K562 (cell line): ENCODE measurements at regions not wholly inside any gene's neighbourhood (a gene's known extent, or its start where the extent isn't known, plus 50 kb on each side); places are given as distances from the start of the nearest gene placed in this dataset.

Source experiments
- ATAC-seq: fragments of 200-7000 bp; cut with Tn5 transposase; 3 replicates; pipeline ENCODE4 v1.9.1; 2020; ENCODE audit warnings: moderate library complexity
- BruUV-seq: library from RNA; stranded (reverse); fragments of 400-500 nt; replicated peaks from 2 replicates; lab custom pipeline; 2021; lab: Mats Ljungman, UMichigan
- CTCF ChIA-PET: fragments of 300-600 bp; formaldehyde crosslinking; extraction: SDS; loops from one replicate; lab custom pipeline; 2021; ENCODE audit warnings: low intra/inter-chr PET ratio; lab: Yijun Ruan, JAX
- POLR2A ChIA-PET: fragments of 300-600, 350-650 bp; sonication (Branson Sonifier 250); formaldehyde crosslinking; extraction: SDS; loops from one replicate; lab custom pipeline; 2021; ENCODE audit warnings: antibody characterized with exemption, inconsistent platforms; lab: Yijun Ruan, JAX
- DNase-seq, 4 experiments: peaks; one replicate each; pipeline versions ENCODE4 v3.0.0 to v3.0.0-alpha.2; 2011 to 2018; ENCODE audit warnings: low spot score in 3 of 4, mixed read lengths in 3 of 4; ENCODE audit errors: extremely low read depth in 1 of 4
- FAIRE-seq: peaks from 2 replicates; lab custom pipeline; 2011; peaks lifted over from hg19 to GRCh38; lab: Jason Lieb, UNC
- H2AFZ ChIP-seq: 2 replicates; pipeline ENCODE4 v1.6.0; 2011; ENCODE audit warnings: low read depth, low read length, control low read depth, inconsistent platforms
- H3K27ac ChIP-seq: fragments of 200-600 bp; 3 replicates; pipeline ENCODE4 v1.8.0; 2011; ENCODE audit warnings: low read depth, mild to moderate bottlenecking, control low read depth, inconsistent platforms, low read length, moderate library complexity, mixed read lengths; ENCODE audit errors: extremely low read depth
- H3K27me3 ChIP-seq, 2 experiments: fragments of 300-600 bp in 1 of 2; 2 replicates in 1 of 2; 3 replicates in 1 of 2; pipeline versions ENCODE4 v1.6.0 to v1.8.0; 2011; ENCODE audit warnings: inconsistent platforms in 2 of 2, low read length in 2 of 2, mild to moderate bottlenecking in 1 of 2, mixed read lengths in 1 of 2, moderate library complexity in 1 of 2; ENCODE audit not compliant: control insufficient read depth in 2 of 2, insufficient read depth in 2 of 2
- H3K36me3 ChIP-seq: fragments of 300-600 bp; 3 replicates; pipeline ENCODE4 v1.8.0; 2011; ENCODE audit warnings: mild to moderate bottlenecking, low read length, inconsistent platforms; ENCODE audit not compliant: control insufficient read depth, insufficient read depth
- H3K4me1 ChIP-seq, 2 experiments: fragments of 200-600 bp in 1 of 2; replicated peaks in 1 of 2; 2 replicates in 1 of 2; 3 replicates in 1 of 2; pipeline versions ENCODE4 v1.5.1 to v1.8.0; 2011; ENCODE audit warnings: inconsistent platforms in 2 of 2, low read length in 2 of 2, mild to moderate bottlenecking in 1 of 2, mixed read lengths in 1 of 2, moderate library complexity in 1 of 2; ENCODE audit not compliant: control insufficient read depth in 2 of 2, insufficient read depth in 2 of 2
- H3K4me2 ChIP-seq: 2 replicates; pipeline ENCODE4 v1.6.1; 2011; ENCODE audit warnings: low read length, control low read depth, inconsistent platforms, mixed read lengths; ENCODE audit not compliant: insufficient read depth
- H3K4me3 ChIP-seq: fragments of 200-600 bp; sonication (generic), shearing (Covaris generic); 2 replicates; pipeline ENCODE4 v1.5.1; 2016; ENCODE audit warnings: control low read depth, inconsistent platforms
- H3K79me2 ChIP-seq: fragments of 200-600 bp; 3 replicates; pipeline ENCODE4 v1.8.0; 2011; ENCODE audit warnings: low read length, inconsistent platforms; ENCODE audit not compliant: control insufficient read depth, insufficient read depth
- H3K9ac ChIP-seq, 2 experiments: 2 replicates each; pipeline versions ENCODE4 v1.6.0 to v1.6.1; 2011; ENCODE audit warnings: low read depth in 2 of 2, low read length in 2 of 2, control low read depth in 1 of 2, inconsistent platforms in 1 of 2, mild to moderate bottlenecking in 1 of 2, mixed read lengths in 1 of 2; ENCODE audit not compliant: insufficient read depth in 1 of 2
- H3K9me1 ChIP-seq: one replicate; pipeline ENCODE4 v1.6.0; 2011; ENCODE audit warnings: inconsistent platforms, mild to moderate bottlenecking, low read length, moderate library complexity; ENCODE audit not compliant: control insufficient read depth, insufficient read depth
- H3K9me3 ChIP-seq: replicated peaks from 2 replicates; pipeline ENCODE4 v1.5.1; 2011; ENCODE audit warnings: low read depth, low read length, inconsistent platforms; ENCODE audit not compliant: control insufficient read depth, insufficient read depth
- H4K20me1 ChIP-seq: replicated peaks from 2 replicates; pipeline ENCODE4 v1.6.1; 2011; ENCODE audit warnings: low read length, inconsistent platforms, mixed read lengths; ENCODE audit not compliant: control insufficient read depth, insufficient read depth
- BRD9 ChIP-seq: fragments of 450-650 bp; IDR thresholded peaks from 2 replicates; pipeline ENCODE4 v1.6.1; 2018; ENCODE audit warnings: low read depth; ENCODE audit not compliant: partially characterized antibody
- CEBPG ChIP-seq, 3 experiments: fragments of 200-800 bp in 1 of 3; sonication (Bioruptor generic) in 1 of 3; sonication (generic) in 1 of 3; formaldehyde crosslinking in 1 of 3; IDR thresholded peaks in 2 of 3; conservative IDR thresholded peaks in 1 of 3; 2 replicates each; pipeline versions ENCODE4 v1.6.1 to v1.8.0; 2016 to 2022; ENCODE audit warnings: missing compliant biosample characterization in 2 of 3, missing genetic modification characterization in 2 of 3, mild to moderate bottlenecking in 1 of 3, missing genetic modification reagents in 1 of 3
- CHAMP1 ChIP-seq: fragments of 450-650 bp; IDR thresholded peaks from 2 replicates; pipeline ENCODE4 v1.6.1; 2016; ENCODE audit warnings: mild to moderate bottlenecking
- FOXA1 ChIP-seq: fragments of 450-650 bp; IDR thresholded peaks from 2 replicates; pipeline ENCODE4 v1.6.1; 2016; ENCODE audit warnings: mild to moderate bottlenecking, borderline replicate concordance
- GTF2F1 ChIP-seq: IDR thresholded peaks from 2 replicates; pipeline ENCODE4 v1.6.1; 2011; ENCODE audit warnings: low read depth, low read length, improper control_type of control experiment
- HLTF ChIP-seq: fragments of 450-650 bp; IDR thresholded peaks from 2 replicates; pipeline ENCODE4 v1.6.1; 2016
- MEF2A ChIP-seq: IDR thresholded peaks from 2 replicates; pipeline ENCODE4 v1.6.1; 2011; ENCODE audit warnings: low read depth, mild to moderate bottlenecking, low read length, moderate library complexity; ENCODE audit not compliant: control insufficient read depth
- MYNN ChIP-seq, 2 experiments: sonication (generic); formaldehyde crosslinking in 1 of 2; IDR thresholded peaks; 2 replicates each; pipeline versions ENCODE4 v1.5.0 to v1.6.1; 2016 to 2020; ENCODE audit warnings: antibody characterized with exemption in 1 of 2, missing genetic modification reagents in 1 of 2
- POLR2A ChIP-seq: fragments of 450-650 bp; conservative IDR thresholded peaks from 2 replicates; pipeline ENCODE4 v1.6.1; 2016
- RBM22 ChIP-seq: fragments of 200-400 bp; formaldehyde crosslinking; IDR thresholded peaks from 2 replicates; pipeline ENCODE4 v1.6.1; 2018; ENCODE audit warnings: low read length, low read depth; ENCODE audit not compliant: poor library complexity, severe bottlenecking
- SAFB ChIP-seq: fragments of 200-400 bp; formaldehyde crosslinking; IDR thresholded peaks from 2 replicates; pipeline ENCODE4 v1.6.1; 2017; ENCODE audit warnings: low read depth, low read length, borderline replicate concordance
- SMARCB1 ChIP-seq: IDR thresholded peaks from 2 replicates; pipeline ENCODE4 v1.6.1; 2011; ENCODE audit warnings: improper control_type of control experiment, low read depth; ENCODE audit not compliant: insufficient read length
- SMARCE1 ChIP-seq: fragments of 450-650 bp; IDR thresholded peaks from 2 replicates; pipeline ENCODE4 v1.7.1; 2016; ENCODE audit warnings: mild to moderate bottlenecking
- ZNF224 ChIP-seq: sonication (generic); formaldehyde crosslinking; IDR thresholded peaks from 2 replicates; pipeline ENCODE4 v1.8.0; 2022; ENCODE audit warnings: mild to moderate bottlenecking, missing genetic modification reagents
- ZNF408 ChIP-seq: fragments of 250-450 bp; sonication (Bioruptor Pico); IDR thresholded peaks from 2 replicates; pipeline ENCODE4 v1.4.0; 2020; ENCODE audit warnings: low read depth, mild to moderate bottlenecking, moderate library complexity
- WGBS: fragments of 100-300 bp; shearing (Covaris generic); methylation state at CpG from one replicate; pipeline ENCODE4 v1.1.6; 2016; ENCODE audit warnings: low coverage, mixed read lengths; ENCODE audit not compliant: insufficient coverage; ENCODE audit errors: missing lambda C conversion rate; 5-methylcytosine and 5-hydroxymethylcytosine counted together
- in situ Hi-C: fragments of 300-500 bp; cut with MboI; formaldehyde crosslinking; loops from 4 replicates; pipeline ENCODE4 v1.15.0; 2018; ENCODE audit warnings: inconsistent platforms, mixed read lengths
- intact Hi-C: fragments of 100-400 bp; cut with micrococcal nuclease; formaldehyde crosslinking; loops from 2 replicates; pipeline ENCODE4 v1.14.2; 2022
- TF ChIP-seq, protein P1 (sequence below): sonication (generic); formaldehyde crosslinking; IDR thresholded peaks from 2 replicates; pipeline ENCODE4 v1.8.1; 2023; ENCODE audit warnings: mild to moderate bottlenecking, missing genetic modification reagents

GRCh38 chr9:87076825-87077224 is 129.5 kb upstream of the GAS1 start (continued):
- TF ChIP-seq BRD9, result no peak
- TF ChIP-seq, protein P1, sequence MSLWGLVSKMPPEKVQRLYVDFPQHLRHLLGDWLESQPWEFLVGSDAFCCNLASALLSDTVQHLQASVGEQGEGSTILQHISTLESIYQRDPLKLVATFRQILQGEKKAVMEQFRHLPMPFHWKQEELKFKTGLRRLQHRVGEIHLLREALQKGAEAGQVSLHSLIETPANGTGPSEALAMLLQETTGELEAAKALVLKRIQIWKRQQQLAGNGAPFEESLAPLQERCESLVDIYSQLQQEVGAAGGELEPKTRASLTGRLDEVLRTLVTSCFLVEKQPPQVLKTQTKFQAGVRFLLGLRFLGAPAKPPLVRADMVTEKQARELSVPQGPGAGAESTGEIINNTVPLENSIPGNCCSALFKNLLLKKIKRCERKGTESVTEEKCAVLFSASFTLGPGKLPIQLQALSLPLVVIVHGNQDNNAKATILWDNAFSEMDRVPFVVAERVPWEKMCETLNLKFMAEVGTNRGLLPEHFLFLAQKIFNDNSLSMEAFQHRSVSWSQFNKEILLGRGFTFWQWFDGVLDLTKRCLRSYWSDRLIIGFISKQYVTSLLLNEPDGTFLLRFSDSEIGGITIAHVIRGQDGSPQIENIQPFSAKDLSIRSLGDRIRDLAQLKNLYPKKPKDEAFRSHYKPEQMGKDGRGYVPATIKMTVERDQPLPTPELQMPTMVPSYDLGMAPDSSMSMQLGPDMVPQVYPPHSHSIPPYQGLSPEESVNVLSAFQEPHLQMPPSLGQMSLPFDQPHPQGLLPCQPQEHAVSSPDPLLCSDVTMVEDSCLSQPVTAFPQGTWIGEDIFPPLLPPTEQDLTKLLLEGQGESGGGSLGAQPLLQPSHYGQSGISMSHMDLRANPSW (CRISPR knock-in tag), result no peak
- no peak for TF ChIP-seq MYNN (IDR thresholded peaks at IDR 0.05)
- TF ChIP-seq MYNN (CRISPR knock-in tag; IDR thresholded peaks at IDR 0.05), result no peak
- no peak for TF ChIP-seq GTF2F1

- Histone ChIP-seq H3K4me3 (no peak overlapping the region), H3K9me1 (no peaks in the 10 kb centered on the region), H2AFZ (no peak overlapping the region), H3K9ac (no peak overlapping the region), H3K27ac (no peak overlapping the region), H3K4me2 (no peak overlapping the region), H3K27me3 (peaks cover 0 to 5% of the 10 kb centered on the region in 2 experiments; a peak in 1 of 5 replicates), H3K36me3 (no peaks in the 10 kb centered on the region), H3K9me3 (no peaks in the 10 kb centered on the region), H4K20me1 (no peaks in the 10 kb centered on the region), H3K79me2 (no peaks in the 10 kb centered on the region), H3K4me1 (no peaks in the 10 kb centered on the region)
- DNase-seq, result no peak
- intact Hi-C loops, result no loop called here
- POLR2A ChIA-PET, result no interaction called here
- in situ Hi-C loops, result no loop called here
- no peak for ATAC-seq
- no peak for FAIRE-seq
- BruUV-seq, result no TSS peak
- CTCF ChIA-PET, result no interaction called here
- 0% methylated on average over 3 of the region's 3 CpGs for WGBS
- TF ChIP-seq FOXA1, result no peak
- no peak for TF ChIP-seq RBM22
- no peak for TF ChIP-seq SMARCE1
- TF ChIP-seq HLTF, result no peak
- no peak for TF ChIP-seq CHAMP1
- no peak for TF ChIP-seq MEF2A
- no peak for TF ChIP-seq ZNF408
- no peak for TF ChIP-seq SAFB
- TF ChIP-seq ZNF224 (CRISPR knock-in tag), result no peak
- TF ChIP-seq SMARCB1, result no peak
- no peak for TF ChIP-seq CEBPG (CRISPR knock-in tag; IDR thresholded peaks at IDR 0.05)
- TF ChIP-seq CEBPG (tag; conservative IDR thresholded peaks at IDR 0.05 in 1 of 2, IDR thresholded peaks at IDR 0.05 in 1 of 2), result no peak
- TF ChIP-seq POLR2A, result no peak
Observed at GRCh38 chr9:87077986-87078385, 130.7 kb upstream of the GAS1 start.
